ENCODE measurements at regions not wholly inside any gene's neighbourhood (a gene's known extent, or its start where the extent isn't known, plus 50 kb on each side); places are given as distances from the start of the nearest gene placed in this dataset.
A peak's percentile ranks its signal among the peaks of the same experiment; 100 is the strongest.

DNA sequence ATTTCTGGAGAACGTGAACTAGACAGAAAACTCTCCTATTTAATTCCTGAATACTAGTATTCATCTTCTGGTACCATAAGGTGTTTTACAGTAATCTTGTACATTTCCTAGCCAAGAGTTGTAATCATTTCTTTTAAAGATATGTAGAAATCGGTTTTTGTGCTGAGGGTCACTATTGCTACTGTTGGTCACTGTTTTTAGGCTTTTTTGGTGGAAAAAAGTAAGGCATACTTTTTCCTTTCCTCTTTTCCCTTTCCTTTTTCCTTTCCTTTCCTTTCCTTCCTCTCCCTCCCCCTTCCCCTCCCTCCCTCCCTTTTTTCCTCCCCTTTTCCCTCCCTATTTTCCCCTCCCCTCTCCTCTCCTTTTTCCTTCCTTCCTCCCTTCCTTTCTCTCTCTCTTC lies 706.4 kb upstream of the GOT2 start (continued):
- TF ChIP-seq E2F1 (CRISPR knock-in tag; IDR thresholded peaks at IDR 0.05) (no peak), PCBP2 (optimal IDR thresholded peaks at IDR 0.05; ENCODE audit: low read depth, low read length, poor library complexity, severe bottlenecking) (peak; percentile 80)

GRCh38 chr16:59432896-59433295 lies 698.8 kb upstream of the GOT2 start:
- no peak for ATAC-seq
- Histone ChIP-seq H3K36me3 (replicated peaks in 1 of 2; ENCODE audit: control insufficient read depth in 1 of 2, insufficient read depth in 2 of 2, low read length in 2 of 2) (no peaks in the 10 kb centered on the region), H4K20me1 (ENCODE audit: insufficient read depth, low read length) (no peaks in the 10 kb centered on the region), H3K4me2 (ENCODE audit: low read depth, low read length) (no peak overlapping the region), H3K4me1 (ENCODE audit: insufficient read depth, low read length) (no peaks in the 10 kb centered on the region), H3K9ac (ENCODE audit: insufficient read depth, low read depth, low read length) (no peak overlapping the region), H3K9me3 (ENCODE audit: low read length) (peaks cover 27% of the 10 kb centered on the region), H3K27ac (ENCODE audit: extremely low read length, insufficient read depth, low read length) (no peak overlapping the region), H3K79me2 (ENCODE audit: insufficient read depth, low read length) (no peaks in the 10 kb centered on the region), H3K27me3 (ENCODE audit: control insufficient read depth in 1 of 2, insufficient read depth in 2 of 2, low read length in 2 of 2) (no peaks in the 10 kb centered on the region), H3K4me3 (replicated peaks in 1 of 3; ENCODE audit: insufficient read depth in 1 of 3, low read depth in 2 of 3, low read length in 3 of 3) (no peak overlapping the region), H2AFZ (ENCODE audit: low read length) (no peak overlapping the region)
- DNase-seq (ENCODE audit: low spot score) = no peak
- no peak for FAIRE-seq
- BruUV-seq (replicated peaks) = no TSS peak
- in situ Hi-C loops (cut with HindIII; ENCODE audit: extremely low pct_ligation_motif_present, low pct_unique_long_range_greater_than_20kb) = no loop called here
- CTCF ChIA-PET (ENCODE audit: low intra/inter-chr PET ratio, low total read pairs) = no interaction called here
- intact Hi-C loops (cut with micrococcal nuclease; ENCODE audit: unreplicated experiment) = no loop called here
- POLR2A ChIA-PET = no interaction called here
- WGBS (ENCODE audit: low lambda C conversion rate) = 0% methylated on average over 3 of the region's 3 CpGs
- TF ChIP-seq ZKSCAN1 (IDR thresholded peaks at IDR 0.05; ENCODE audit: low read length) = no peak
- no peak for TF ChIP-seq FLYWCH1 (CRISPR knock-in tag; IDR thresholded peaks at IDR 0.05)
- TF ChIP-seq, protein P1, sequence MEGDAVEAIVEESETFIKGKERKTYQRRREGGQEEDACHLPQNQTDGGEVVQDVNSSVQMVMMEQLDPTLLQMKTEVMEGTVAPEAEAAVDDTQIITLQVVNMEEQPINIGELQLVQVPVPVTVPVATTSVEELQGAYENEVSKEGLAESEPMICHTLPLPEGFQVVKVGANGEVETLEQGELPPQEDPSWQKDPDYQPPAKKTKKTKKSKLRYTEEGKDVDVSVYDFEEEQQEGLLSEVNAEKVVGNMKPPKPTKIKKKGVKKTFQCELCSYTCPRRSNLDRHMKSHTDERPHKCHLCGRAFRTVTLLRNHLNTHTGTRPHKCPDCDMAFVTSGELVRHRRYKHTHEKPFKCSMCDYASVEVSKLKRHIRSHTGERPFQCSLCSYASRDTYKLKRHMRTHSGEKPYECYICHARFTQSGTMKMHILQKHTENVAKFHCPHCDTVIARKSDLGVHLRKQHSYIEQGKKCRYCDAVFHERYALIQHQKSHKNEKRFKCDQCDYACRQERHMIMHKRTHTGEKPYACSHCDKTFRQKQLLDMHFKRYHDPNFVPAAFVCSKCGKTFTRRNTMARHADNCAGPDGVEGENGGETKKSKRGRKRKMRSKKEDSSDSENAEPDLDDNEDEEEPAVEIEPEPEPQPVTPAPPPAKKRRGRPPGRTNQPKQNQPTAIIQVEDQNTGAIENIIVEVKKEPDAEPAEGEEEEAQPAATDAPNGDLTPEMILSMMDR (CRISPR knock-in tag; IDR thresholded peaks at IDR 0.05) = no peak
- TF ChIP-seq YEATS4 (CRISPR knock-in tag; IDR thresholded peaks at IDR 0.05; ENCODE audit: borderline replicate concordance) = no peak
- no peak for TF ChIP-seq ZNF704 (CRISPR knock-in tag; IDR thresholded peaks at IDR 0.05; ENCODE audit: borderline replicate concordance)
- TF ChIP-seq ZNF547 (CRISPR knock-in tag; IDR thresholded peaks at IDR 0.05) = no peak
- TF ChIP-seq, protein P2, sequence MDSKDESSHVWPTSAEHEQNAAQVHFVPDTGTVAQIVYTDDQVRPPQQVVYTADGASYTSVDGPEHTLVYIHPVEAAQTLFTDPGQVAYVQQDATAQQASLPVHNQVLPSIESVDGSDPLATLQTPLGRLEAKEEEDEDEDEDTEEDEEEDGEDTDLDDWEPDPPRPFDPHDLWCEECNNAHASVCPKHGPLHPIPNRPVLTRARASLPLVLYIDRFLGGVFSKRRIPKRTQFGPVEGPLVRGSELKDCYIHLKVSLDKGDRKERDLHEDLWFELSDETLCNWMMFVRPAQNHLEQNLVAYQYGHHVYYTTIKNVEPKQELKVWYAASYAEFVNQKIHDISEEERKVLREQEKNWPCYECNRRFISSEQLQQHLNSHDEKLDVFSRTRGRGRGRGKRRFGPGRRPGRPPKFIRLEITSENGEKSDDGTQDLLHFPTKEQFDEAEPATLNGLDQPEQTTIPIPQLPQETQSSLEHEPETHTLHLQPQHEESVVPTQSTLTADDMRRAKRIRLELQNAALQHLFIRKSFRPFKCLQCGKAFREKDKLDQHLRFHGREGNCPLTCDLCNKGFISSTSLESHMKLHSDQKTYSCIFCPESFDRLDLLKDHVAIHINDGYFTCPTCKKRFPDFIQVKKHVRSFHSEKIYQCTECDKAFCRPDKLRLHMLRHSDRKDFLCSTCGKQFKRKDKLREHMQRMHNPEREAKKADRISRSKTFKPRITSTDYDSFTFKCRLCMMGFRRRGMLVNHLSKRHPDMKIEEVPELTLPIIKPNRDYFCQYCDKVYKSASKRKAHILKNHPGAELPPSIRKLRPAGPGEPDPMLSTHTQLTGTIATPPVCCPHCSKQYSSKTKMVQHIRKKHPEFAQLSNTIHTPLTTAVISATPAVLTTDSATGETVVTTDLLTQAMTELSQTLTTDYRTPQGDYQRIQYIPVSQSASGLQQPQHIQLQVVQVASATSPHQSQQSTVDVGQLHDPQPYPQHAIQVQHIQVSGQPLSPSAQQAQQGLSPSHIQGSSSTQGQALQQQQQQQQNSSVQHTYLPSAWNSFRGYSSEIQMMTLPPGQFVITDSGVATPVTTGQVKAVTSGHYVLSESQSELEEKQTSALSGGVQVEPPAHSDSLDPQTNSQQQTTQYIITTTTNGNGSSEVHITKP (CRISPR knock-in tag; IDR thresholded peaks at IDR 0.05; ENCODE audit: low read depth) = no peak
- TF ChIP-seq, protein P3, sequence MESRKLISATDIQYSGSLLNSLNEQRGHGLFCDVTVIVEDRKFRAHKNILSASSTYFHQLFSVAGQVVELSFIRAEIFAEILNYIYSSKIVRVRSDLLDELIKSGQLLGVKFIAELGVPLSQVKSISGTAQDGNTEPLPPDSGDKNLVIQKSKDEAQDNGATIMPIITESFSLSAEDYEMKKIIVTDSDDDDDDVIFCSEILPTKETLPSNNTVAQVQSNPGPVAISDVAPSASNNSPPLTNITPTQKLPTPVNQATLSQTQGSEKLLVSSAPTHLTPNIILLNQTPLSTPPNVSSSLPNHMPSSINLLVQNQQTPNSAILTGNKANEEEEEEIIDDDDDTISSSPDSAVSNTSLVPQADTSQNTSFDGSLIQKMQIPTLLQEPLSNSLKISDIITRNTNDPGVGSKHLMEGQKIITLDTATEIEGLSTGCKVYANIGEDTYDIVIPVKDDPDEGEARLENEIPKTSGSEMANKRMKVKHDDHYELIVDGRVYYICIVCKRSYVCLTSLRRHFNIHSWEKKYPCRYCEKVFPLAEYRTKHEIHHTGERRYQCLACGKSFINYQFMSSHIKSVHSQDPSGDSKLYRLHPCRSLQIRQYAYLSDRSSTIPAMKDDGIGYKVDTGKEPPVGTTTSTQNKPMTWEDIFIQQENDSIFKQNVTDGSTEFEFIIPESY (CRISPR knock-in tag; IDR thresholded peaks at IDR 0.05) = no peak
- no peak for TF ChIP-seq IKZF1 (IDR thresholded peaks at IDR 0.05)
- TF ChIP-seq GTF3A (CRISPR knock-in tag; conservative IDR thresholded peaks at IDR 0.05) = no peak
- no peak for TF ChIP-seq HNRNPUL1 (IDR thresholded peaks at IDR 0.05; ENCODE audit: low read depth, low read length)
- no peak for TF ChIP-seq ZNF446 (CRISPR knock-in tag; IDR thresholded peaks at IDR 0.05)
- TF ChIP-seq SMARCC2 (IDR thresholded peaks at IDR 0.05) = no peak

Measured in HepG2 (cell line).